WTC11 (cell line): ENCODE measurements at regions not wholly inside any gene's neighbourhood (a gene's known extent, or its start where the extent isn't known, plus 50 kb on each side); places are given as distances from the start of the nearest gene placed in this dataset.

ENCODE experiments used
- CREB1 ChIP-seq: sonication (generic); formaldehyde crosslinking; IDR thresholded peaks from 2 replicates; pipeline ENCODE4 v1.8.0; 2023; ENCODE audit warnings: mild to moderate bottlenecking, missing genetic modification reagents
- RELA ChIP-seq: sonication (generic); formaldehyde crosslinking; IDR thresholded peaks from 2 replicates; pipeline ENCODE4 v1.8.1; 2022; ENCODE audit warnings: missing genetic modification reagents, mild to moderate bottlenecking, borderline replicate concordance
- TF ChIP-seq, protein P1 (sequence below): fragments of 200-600 bp; IDR thresholded peaks from 2 replicates; pipeline ENCODE4 v1.8.0; 2022; ENCODE audit warnings: antibody characterized with exemption
- TF ChIP-seq, protein P2 (sequence below): sonication (generic); formaldehyde crosslinking; IDR thresholded peaks from 2 replicates; pipeline ENCODE4 v1.8.0; 2022; ENCODE audit warnings: mild to moderate bottlenecking, missing genetic modification reagents

DNA sequence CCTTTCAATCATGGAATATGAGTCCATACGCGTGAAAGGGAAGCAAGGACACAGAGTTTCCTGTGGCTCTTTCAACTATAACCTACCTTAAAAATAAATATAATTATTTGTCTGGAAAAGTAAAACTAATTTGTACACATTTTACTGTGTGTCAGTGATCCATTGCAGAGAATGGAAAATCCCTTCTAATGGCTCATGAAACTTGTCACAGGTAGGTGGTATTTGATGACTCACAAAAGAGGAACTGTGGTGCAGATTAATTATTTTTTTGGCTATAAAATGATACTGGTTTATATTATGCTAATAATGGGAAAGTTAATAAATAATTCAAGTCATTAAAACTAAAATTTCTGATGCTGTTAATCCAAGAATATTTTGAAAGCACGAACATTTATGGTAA lies 792.2 kb downstream of the METTL15 start:
- TF ChIP-seq CREB1 (no peak), RELA (CRISPR knock-in tag) (no peak)
- TF ChIP-seq, protein P1, sequence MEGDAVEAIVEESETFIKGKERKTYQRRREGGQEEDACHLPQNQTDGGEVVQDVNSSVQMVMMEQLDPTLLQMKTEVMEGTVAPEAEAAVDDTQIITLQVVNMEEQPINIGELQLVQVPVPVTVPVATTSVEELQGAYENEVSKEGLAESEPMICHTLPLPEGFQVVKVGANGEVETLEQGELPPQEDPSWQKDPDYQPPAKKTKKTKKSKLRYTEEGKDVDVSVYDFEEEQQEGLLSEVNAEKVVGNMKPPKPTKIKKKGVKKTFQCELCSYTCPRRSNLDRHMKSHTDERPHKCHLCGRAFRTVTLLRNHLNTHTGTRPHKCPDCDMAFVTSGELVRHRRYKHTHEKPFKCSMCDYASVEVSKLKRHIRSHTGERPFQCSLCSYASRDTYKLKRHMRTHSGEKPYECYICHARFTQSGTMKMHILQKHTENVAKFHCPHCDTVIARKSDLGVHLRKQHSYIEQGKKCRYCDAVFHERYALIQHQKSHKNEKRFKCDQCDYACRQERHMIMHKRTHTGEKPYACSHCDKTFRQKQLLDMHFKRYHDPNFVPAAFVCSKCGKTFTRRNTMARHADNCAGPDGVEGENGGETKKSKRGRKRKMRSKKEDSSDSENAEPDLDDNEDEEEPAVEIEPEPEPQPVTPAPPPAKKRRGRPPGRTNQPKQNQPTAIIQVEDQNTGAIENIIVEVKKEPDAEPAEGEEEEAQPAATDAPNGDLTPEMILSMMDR: no peak
- TF ChIP-seq, protein P2, sequence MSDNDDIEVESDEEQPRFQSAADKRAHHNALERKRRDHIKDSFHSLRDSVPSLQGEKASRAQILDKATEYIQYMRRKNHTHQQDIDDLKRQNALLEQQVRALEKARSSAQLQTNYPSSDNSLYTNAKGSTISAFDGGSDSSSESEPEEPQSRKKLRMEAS (CRISPR knock-in tag): no peak
